Spleen (tissue), 7 donors: ENCODE measurements at regions not wholly inside any gene's neighbourhood (a gene's known extent, or its start where the extent isn't known, plus 50 kb on each side); places are given as distances from the start of the nearest gene placed in this dataset.

ENCODE experiments used
- POLR2A ChIP-seq, 3 donors: fragments of 450-650 bp; IDR thresholded peaks; one replicate each; pipeline ENCODE4 v1.5.1; 2017; ENCODE audit warnings: antibody characterized with exemption in 3 of 3, mild to moderate bottlenecking in 1 of 3
- TF ChIP-seq, protein P1 (sequence below), 11 experiments: fragments of 200-600 bp in 7 of 11; fragments of 450-650 bp in 4 of 11; sonication (generic) in 4 of 11; IDR thresholded peaks in 8 of 11; conservative IDR thresholded peaks in 3 of 11; 1 replicate in 7 of 11; 2 replicates in 4 of 11; pipeline versions ENCODE4 v1.4.0 to v1.8.0; 2016 to 2021; ENCODE audit warnings: antibody characterized with exemption in 11 of 11, inconsistent platforms in 4 of 11, mild to moderate bottlenecking in 1 of 11
- donor health status: DM: no; HTN: no; CAD: no; lungs with moderate emphysema.
- donor health status: DM: no; HTN: no; CAD: no.
- donor health status: DM: no; HTN: no; CAD: no.

DNA sequence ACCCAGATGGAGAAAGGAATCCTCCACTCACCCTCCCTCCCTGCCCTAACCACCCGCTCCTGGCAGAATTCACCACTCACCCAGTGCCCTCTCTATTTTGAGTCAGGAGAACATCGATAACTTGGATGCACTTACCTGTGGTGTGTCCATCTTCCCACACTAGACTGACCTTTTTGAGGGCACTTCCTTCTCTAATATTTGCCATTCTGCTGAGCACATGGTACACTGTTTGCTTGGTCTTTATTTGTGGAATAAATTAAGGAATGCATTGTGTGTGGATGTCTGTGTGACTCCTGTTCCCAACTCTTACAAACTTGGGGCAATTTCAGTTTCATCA is 133.7 kb downstream of the ACKR3 start:
- TF ChIP-seq, protein P1, sequence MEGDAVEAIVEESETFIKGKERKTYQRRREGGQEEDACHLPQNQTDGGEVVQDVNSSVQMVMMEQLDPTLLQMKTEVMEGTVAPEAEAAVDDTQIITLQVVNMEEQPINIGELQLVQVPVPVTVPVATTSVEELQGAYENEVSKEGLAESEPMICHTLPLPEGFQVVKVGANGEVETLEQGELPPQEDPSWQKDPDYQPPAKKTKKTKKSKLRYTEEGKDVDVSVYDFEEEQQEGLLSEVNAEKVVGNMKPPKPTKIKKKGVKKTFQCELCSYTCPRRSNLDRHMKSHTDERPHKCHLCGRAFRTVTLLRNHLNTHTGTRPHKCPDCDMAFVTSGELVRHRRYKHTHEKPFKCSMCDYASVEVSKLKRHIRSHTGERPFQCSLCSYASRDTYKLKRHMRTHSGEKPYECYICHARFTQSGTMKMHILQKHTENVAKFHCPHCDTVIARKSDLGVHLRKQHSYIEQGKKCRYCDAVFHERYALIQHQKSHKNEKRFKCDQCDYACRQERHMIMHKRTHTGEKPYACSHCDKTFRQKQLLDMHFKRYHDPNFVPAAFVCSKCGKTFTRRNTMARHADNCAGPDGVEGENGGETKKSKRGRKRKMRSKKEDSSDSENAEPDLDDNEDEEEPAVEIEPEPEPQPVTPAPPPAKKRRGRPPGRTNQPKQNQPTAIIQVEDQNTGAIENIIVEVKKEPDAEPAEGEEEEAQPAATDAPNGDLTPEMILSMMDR (IDR thresholded peaks at IDR 0.05 in 8 of 11, conservative IDR thresholded peaks at IDR 0.05 in 3 of 11), result no peak
- no peak for TF ChIP-seq POLR2A (IDR thresholded peaks at IDR 0.05)
